ENCODE measurements at regions not wholly inside any gene's neighbourhood (a gene's known extent, or its start where the extent isn't known, plus 50 kb on each side); places are given as distances from the start of the nearest gene placed in this dataset.
"Not testable (repeated sequence)": the region's sequence is repeated elsewhere in the genome, so short reads cannot be mapped to it uniquely, and the experiment has no call there.

DNA sequence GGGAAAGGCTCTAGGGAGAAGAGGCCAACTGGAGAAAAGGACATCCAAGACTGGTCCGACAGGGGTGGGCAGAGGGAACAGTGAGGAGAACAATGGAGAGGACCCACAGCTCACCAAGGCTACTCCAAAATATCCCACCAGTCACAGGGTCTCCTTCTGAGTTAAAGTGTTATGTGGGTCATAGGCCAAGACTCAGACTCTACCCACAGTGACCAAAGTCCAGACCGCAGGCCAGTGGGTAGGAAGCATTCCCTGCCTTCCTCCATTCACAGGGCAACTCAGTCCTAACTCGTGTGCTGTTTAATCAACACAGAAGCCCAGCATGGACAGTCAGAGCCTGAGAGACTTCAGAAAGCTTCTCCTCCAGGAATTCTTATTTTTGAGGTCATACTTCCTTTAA, 260.6 kb downstream of the SMAD2 start:
- DNase-seq: no peak

DNA sequence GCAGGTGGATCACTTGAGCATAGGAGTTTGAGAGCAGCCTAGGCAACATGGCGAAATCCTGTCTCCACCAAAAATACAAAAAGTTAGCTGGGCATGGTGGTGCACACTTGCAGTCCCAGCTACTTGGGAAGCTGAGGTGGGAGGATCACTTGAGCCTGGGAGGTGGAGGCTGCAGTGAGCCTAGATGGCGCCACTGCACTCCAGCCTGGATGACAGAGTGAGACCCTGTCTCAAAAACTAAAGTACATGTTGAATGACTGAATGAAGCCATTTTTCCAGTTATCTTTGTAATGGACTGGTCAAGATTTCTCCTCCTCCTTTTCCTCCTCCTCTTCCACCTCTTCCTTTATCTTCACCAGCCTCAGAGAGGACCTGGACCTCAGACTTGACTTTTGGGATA, 272.0 kb downstream of the SMAD2 start:
- no peak for DNase-seq

DNA sequence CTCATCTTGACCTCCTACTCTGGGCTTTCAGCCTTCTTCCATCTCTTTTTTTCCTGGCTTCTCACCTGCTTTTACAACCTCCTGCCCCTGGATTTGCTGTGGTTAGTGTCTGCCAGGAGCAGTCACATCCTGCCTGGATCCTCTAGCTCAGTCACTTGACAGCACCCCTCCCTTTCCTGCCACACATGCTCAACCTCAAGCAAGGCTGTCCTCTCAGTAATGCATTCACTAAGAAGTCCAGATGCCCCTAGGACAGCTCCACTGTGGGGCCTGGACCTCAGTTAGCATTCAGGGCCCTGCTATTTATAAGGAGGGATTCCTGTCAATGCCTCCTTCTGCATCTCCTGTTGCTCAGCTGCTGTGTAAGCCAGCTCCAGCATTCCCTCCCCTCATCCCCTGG, 275.5 kb downstream of the SMAD2 start:
- DNase-seq: no peak

- no peak for DNase-seq
Measured at GRCh38 chr18:47644896-47645295, 285.6 kb downstream of the SMAD2 start.

GRCh38 chr18:47637551-47637950, 292.9 kb downstream of the SMAD2 start:
- not testable (repeated sequence) for DNase-seq

DNA sequence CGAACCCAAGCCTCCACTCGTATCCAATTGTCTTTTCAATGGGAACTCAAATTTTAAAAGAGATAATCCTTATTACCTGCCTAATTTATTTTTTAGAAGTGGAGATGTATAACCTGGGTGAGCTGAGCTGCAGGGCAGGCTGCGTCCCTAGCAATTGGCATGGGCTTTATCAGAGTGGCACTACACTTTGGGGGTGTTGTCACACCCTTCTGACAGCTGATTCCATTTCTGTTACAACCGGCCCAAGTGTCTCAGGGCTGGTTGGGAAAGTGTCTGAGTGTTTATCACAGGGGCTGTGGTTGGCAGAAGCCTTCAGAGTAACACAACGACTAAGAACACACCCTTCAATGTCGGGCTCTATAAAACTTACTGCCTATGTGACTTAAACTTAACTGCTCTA, 295.0 kb downstream of the SMAD2 start:
- DNase-seq: no peak

- DNase-seq: no peak
Measured at GRCh38 chr18:47632970-47633635, 297.4 kb downstream of the SMAD2 start.

- DNase-seq: no peak
Measured at GRCh38 chr18:47628893-47629292, 301.6 kb downstream of the SMAD2 start.

- no peak for DNase-seq
Measured at GRCh38 chr18:47628240-47628781, 302.1 kb downstream of the SMAD2 start.

DNA sequence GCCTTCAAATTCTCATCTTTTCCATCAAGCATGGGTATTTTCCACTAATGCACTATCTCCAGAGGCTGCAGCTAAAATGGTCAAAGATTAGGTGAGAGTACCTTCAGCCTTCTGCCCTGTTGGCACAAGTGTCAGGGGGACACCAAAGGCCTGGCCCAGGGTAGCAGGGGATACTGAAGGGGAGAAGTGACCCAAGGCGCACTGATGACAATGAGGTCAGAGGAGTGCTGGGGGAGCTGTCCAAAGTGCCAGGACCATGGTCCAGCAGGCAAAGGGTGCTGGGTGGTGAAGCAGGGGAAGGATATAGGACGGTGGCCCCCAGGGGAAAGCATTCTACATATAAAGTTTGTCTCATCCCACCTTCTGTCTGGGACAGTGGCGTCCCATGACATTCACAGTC, 303.4 kb downstream of the SMAD2 start:
- DNase-seq: no peak

GRCh38 chr18:47619771-47620448, 310.5 kb downstream of the SMAD2 start:
- no peak for DNase-seq

DNA sequence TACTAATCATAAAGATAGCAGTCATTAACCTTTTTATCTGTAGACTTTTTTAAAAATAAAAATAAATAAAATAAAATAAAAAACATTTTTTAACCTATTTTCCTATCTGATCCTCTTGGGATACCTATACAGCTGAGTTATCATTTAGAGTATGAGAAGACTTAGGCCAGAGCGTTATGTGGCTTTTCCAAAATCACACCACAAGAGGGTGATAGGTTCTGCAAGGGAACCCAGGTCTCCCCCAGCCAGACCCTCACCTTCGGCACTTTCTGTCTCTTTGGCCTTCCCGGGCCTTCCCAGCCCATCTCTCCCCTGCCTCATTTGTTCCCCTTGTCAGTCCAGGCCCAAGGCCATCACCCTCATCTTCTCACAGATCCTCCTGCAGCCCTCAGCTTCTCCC, 311.7 kb downstream of the SMAD2 start:
- no peak for DNase-seq

- no peak for DNase-seq
Measured at GRCh38 chr18:47615043-47615442, 315.4 kb downstream of the SMAD2 start.

DNA sequence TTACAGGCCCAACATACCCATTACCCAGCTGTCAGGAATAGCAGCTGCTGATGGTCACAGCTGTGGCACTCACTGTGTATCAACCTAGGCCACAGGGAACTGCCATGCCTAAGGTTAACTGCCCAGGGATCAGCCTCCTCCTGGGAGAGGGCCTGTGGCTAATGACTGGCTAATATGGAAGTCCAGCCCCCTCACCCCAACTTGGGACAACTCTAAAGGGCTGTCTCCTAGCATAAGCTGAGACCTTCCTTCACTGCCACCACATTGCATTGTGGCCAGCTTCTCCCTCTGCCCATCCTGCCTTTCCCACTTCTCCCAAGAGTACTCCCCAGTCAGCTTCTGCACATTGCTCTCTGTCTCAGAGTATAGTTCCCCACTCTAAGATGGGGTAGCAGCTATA, 316.5 kb downstream of the SMAD2 start:
- no peak for DNase-seq

GRCh38 chr18:47611649-47612048, 318.8 kb downstream of the SMAD2 start:
- DNase-seq: no peak

GRCh38 chr18:47606526-47606925, 323.9 kb downstream of the SMAD2 start:
- DNase-seq: no peak

DNA sequence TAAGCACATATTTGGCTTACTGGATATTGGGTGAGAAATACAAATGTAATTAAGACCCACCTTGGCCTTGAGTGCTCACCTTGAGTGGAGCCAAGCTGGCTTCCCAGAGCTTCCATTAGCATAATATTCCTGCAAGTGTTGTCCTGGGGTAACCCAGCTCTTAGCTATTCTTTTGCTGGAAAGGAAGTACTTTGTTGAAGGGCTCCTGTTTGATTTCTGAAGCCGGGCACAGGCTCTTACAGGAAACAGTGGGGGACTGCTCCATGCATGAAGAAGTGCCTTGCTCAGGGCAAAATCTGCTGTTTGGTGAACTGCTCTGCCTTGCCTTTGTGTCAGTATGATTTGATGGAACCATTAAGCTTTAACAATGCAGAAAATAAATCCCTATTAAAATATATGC, 325.4 kb downstream of the SMAD2 start:
- DNase-seq: no peak

GRCh38 chr18:47604021-47604420, 326.4 kb downstream of the SMAD2 start:
- DNase-seq: no peak

DNA sequence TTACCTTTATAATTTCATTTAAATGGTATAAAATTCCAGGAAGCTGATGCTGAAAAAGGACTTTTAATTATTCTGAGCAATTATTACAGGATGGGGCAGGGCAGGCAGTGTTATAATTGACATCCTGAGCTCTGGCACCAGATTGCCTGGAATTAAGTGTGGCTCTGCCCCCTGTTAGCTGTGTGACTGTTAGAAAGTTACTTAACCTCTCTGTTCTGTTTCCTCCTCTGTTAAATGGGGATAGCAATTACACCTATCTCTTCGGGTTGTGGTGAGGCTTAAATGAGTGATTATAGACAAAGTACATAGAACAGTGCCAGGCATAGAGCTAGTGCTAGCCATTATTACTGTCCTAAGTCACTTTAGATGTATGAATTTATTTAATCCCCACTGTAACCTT, 327.3 kb downstream of the SMAD2 start:
- DNase-seq: no peak

DNA sequence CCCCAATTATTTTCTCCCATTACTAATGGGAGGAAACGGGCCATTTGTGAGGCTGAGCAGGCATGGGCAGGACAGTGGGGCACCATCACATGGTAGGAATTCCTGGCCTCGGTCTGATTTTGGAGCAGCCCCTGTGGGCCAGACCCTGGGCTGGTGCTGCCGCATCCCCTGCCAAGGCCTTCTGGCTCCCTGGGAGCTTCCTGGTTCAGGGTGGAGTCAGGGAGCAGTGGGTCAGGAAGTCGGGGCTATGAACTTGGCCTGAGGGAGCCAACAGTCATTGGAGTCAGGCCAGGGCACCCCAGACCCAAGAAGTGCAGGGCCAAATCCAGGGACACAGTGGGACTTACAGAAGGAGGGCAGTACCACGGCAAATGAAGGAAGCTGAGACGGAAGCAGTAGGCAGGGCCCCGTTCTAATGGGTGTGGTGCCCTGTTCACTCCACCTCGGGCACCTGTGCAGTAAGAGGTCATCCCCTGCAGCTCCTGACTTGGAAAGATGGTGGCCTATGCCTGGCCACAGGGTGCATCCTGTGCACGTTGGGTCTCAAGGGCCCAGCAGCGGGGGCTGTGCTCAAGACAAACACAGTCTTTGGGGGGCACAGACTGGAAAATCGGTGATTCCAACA, 328.1 kb downstream of the SMAD2 start:
- no peak for DNase-seq

- no peak for DNase-seq
Measured at GRCh38 chr18:47601581-47602272, 328.7 kb downstream of the SMAD2 start.

DNA sequence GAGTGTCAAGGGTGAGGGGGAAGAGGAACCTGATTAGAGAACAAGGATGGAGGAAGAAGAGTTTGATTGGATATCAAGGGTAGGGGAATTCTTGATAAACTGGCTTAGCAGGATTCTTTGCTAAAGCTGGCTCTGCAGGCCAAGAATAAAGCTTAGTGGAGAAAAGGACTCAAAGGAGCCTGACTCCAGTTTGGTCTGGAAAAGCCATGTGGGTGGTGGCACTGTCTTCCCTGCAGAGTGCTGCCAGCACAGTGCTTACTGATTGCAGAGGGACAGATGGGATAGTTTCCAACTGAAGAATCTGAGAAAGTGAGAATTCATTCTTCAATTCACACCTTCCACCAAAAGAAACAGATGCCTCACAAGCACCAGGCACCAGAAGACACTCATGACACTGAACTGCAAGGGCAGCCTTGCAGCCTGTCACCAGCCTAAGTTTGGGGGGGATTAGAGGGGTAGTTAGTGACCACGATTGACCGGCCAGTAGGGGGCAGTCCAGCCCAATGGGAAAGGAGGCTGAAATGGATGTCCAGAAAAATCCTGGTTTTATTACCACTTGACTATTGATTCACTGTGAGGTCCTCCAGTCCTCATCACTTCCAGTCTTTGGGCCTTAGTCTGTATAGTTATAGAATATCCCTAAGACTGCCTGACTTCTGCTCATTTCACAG, 334.5 kb downstream of the SMAD2 start:
- no peak for DNase-seq

GRCh38 chr18:47594621-47595086, 335.8 kb downstream of the SMAD2 start:
- no peak for DNase-seq

Measured in activated CD4-positive, alpha-beta T cell treated with anti-CD3 and anti-CD28 coated beads for 4 hours (primary cell).